ENCODE measurements at regions not wholly inside any gene's neighbourhood (a gene's known extent, or its start where the extent isn't known, plus 50 kb on each side); places are given as distances from the start of the nearest gene placed in this dataset.

GRCh38 chr3:152155246-152156020 lies 113.3 kb upstream of the MBNL1 start:
- TF ChIP-seq EZH2 (IDR thresholded peaks at IDR 0.05; ENCODE audit: insufficient read depth, poor library complexity, severe bottlenecking), result no peak
- no peak for TF ChIP-seq EZH2phosphoT487 (IDR thresholded peaks at IDR 0.05; ENCODE audit: insufficient read depth, low read depth)

Measured in GM23248 (cell line).